ENCODE measurements at regions not wholly inside any gene's neighbourhood (a gene's known extent, or its start where the extent isn't known, plus 50 kb on each side); places are given as distances from the start of the nearest gene placed in this dataset.

DNA sequence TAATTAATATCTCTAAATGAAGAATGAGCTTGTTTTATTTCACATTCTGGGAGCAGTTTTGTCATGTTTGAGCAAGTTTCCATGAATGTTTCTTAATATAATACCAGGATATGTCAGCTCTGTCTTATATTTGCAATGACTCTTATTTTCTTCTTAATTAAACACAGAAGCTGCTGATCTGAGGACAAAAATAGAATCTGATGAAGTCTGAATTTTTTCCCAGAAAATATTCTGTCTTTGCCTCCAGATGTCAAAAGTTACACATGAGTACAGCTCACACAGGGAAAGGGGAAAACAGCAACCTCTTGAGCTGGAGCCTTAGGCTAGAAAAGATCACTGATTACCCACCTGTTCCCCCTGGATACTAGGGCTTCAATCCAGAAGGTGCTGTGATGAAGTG is 606.6 kb upstream of the SYT4 start:
- Histone ChIP-seq H2AFZ (no peak overlapping the region), H3K36me3 (ENCODE audit: control insufficient read depth, insufficient read depth, low read length) (no peaks in the 10 kb centered on the region), H3K9ac (no peak overlapping the region), H3K4me1 (no peaks in the 10 kb centered on the region), H3K27me3 (ENCODE audit: control insufficient read depth, insufficient read depth, low read length) (no peaks in the 10 kb centered on the region), H3K9me3 (ENCODE audit: control insufficient read depth, low read length) (no peaks in the 10 kb centered on the region), H3K4me3 (ENCODE audit: low read depth, low read length) (no peak overlapping the region), H3K4me2 (ENCODE audit: low read length) (no peak overlapping the region), H3K27ac (no peak overlapping the region), H3K79me2 (no peaks in the 10 kb centered on the region)
- TF ChIP-seq CTCF (IDR thresholded peaks at IDR 0.05): no peak

DNA sequence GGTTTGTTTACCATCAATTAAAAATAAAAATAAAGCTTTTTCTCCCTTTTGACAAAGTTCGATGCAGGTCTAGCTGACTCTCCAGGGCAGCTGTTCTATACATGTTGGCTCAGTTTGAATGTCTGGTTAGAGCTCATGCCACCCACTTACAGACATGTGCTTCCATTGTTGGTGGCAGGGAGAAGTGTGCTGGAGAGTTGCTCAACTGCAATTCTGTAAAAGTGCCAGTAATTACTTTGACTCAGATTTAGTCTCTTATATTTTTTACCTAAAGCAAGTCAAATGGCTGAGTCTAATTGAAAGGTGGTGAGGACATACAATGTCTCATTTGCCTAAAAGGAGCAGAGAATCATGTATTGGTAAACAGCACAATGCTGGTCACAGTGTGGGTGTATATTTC is 609.1 kb upstream of the SYT4 start:
- no peaks in the 10 kb centered on the region for H3K27me3 ChIP-seq (ENCODE audit: control insufficient read depth, insufficient read depth, low read length)
- no peak overlapping the region for H3K4me2 ChIP-seq (ENCODE audit: low read length)
- H3K36me3 ChIP-seq (ENCODE audit: control insufficient read depth, insufficient read depth, low read length): no peaks in the 10 kb centered on the region
- no peaks in the 10 kb centered on the region for H3K4me1 ChIP-seq
- no peaks in the 10 kb centered on the region for H3K79me2 ChIP-seq
- H3K9me3 ChIP-seq (ENCODE audit: control insufficient read depth, low read length): no peaks in the 10 kb centered on the region
- no peak overlapping the region for H3K4me3 ChIP-seq (ENCODE audit: low read depth, low read length)
- H3K9ac ChIP-seq: no peak overlapping the region
- no peak overlapping the region for H2AFZ ChIP-seq
- no peak overlapping the region for H3K27ac ChIP-seq
- TF ChIP-seq CTCF (IDR thresholded peaks at IDR 0.05): no peak

DNA sequence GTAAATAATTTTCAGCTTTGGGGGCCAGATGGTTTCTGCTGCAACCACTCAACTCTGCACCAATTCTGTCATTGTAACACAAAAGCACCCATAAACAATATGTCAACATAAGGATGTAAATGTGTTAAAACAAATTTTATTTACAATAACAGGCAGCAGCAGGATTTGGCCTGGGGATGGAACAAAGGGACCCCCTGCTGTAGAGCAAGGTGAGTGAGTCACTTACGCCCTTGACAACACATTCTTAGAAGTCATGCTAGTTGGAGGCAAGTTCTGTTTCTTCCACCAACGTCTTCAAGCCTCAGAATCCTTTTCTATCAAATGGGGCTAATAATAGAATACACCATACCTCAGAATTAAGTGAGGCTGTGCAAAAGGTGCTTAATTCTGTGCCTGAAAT is 610.2 kb upstream of the SYT4 start:
- no peak for TF ChIP-seq CTCF (IDR thresholded peaks at IDR 0.05)
- no peak overlapping the region for H3K27ac ChIP-seq
- H2AFZ ChIP-seq: no peak overlapping the region
- no peak overlapping the region for H3K9ac ChIP-seq
- H3K36me3 ChIP-seq (ENCODE audit: control insufficient read depth, insufficient read depth, low read length): no peaks in the 10 kb centered on the region
- H3K9me3 ChIP-seq (ENCODE audit: control insufficient read depth, low read length): no peaks in the 10 kb centered on the region
- no peak overlapping the region for H3K4me3 ChIP-seq (ENCODE audit: low read depth, low read length)
- H3K4me1 ChIP-seq: no peaks in the 10 kb centered on the region
- no peak overlapping the region for H3K4me2 ChIP-seq (ENCODE audit: low read length)
- H3K79me2 ChIP-seq: no peaks in the 10 kb centered on the region
- no peaks in the 10 kb centered on the region for H3K27me3 ChIP-seq (ENCODE audit: control insufficient read depth, insufficient read depth, low read length)

DNA sequence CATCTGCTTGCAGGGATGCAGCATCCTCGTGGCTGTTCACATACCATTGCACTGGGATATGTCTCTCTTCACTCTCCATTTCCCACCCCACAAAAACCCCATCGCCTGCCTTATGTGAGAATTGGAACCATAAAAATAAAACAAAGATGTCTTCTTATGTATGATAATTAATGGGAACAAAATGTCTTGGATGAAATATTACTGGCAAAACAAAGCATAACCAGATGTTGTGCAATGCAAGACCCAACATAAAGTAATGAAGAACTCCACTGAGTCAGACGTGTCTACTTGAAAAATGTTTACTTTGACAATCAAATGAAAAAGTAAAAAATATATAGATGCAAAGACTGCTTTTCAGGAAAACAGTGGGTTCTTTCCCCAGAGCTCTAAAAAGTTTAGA is 611.3 kb upstream of the SYT4 start:
- no peak for TF ChIP-seq CTCF (IDR thresholded peaks at IDR 0.05)
- Histone ChIP-seq H3K4me2 (ENCODE audit: low read length) (no peak overlapping the region), H2AFZ (no peak overlapping the region), H3K4me1 (no peaks in the 10 kb centered on the region), H3K27me3 (ENCODE audit: control insufficient read depth, insufficient read depth, low read length) (no peaks in the 10 kb centered on the region), H3K9me3 (ENCODE audit: control insufficient read depth, low read length) (no peaks in the 10 kb centered on the region), H3K79me2 (no peaks in the 10 kb centered on the region), H3K4me3 (ENCODE audit: low read depth, low read length) (no peak overlapping the region), H3K9ac (no peak overlapping the region), H3K27ac (no peak overlapping the region), H3K36me3 (ENCODE audit: control insufficient read depth, insufficient read depth, low read length) (no peaks in the 10 kb centered on the region)

GRCh38 chr18:43893001-43893637 is 615.8 kb upstream of the SYT4 start:
- Histone ChIP-seq H3K4me2 (ENCODE audit: low read length) (no peak overlapping the region), H3K9ac (no peak overlapping the region), H2AFZ (no peak overlapping the region), H3K9me3 (ENCODE audit: control insufficient read depth, low read length) (no peaks in the 10 kb centered on the region), H3K27me3 (ENCODE audit: control insufficient read depth, insufficient read depth, low read length) (no peaks in the 10 kb centered on the region), H3K4me1 (no peaks in the 10 kb centered on the region), H3K36me3 (ENCODE audit: control insufficient read depth, insufficient read depth, low read length) (no peaks in the 10 kb centered on the region), H3K27ac (no peak overlapping the region), H3K4me3 (ENCODE audit: low read depth, low read length) (no peak overlapping the region), H3K79me2 (no peaks in the 10 kb centered on the region)
- TF ChIP-seq CTCF (IDR thresholded peaks at IDR 0.05): no peak
